ENCODE measurements at regions not wholly inside any gene's neighbourhood (a gene's known extent, or its start where the extent isn't known, plus 50 kb on each side); places are given as distances from the start of the nearest gene placed in this dataset.

DNA sequence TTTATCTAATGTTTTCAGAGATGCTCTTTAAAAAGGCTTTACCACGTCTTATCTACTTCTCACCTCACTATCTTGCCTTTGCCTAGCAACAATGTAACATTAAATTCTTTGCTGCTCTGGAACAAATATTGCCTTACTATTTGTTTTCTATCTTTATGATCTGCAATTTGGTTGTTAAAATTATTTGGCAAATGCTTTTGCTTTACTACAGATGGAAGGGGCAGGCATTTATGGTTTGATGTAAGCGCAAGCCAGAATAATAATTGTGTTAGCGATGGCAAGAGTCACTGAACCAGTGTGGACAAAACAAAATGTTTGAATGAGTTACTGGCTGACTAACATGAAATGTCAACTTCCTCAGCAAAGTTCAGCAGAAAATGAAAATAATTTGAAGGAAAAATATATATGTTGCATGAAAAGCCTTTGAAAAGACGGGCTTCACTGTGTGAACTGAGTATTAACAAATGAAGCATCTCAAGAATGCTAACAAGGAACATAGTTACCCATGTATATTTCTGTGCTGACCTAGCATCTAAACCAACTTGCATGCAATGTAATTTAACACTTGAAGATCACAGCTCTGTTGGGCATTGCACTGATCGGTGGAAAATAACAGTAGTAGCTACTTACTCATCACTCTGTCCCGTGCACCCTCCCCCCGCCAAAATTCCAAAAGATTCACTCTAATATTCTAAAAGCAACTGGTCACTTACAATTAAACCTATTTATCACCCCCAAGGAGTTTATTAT lies 454.0 kb upstream of the ARHGEF26 start:
- H3K27ac ChIP-seq, result no peak overlapping the region
- TF ChIP-seq POLR2AphosphoS5 (IDR thresholded peaks at IDR 0.05) (no peak), POLR2A (IDR thresholded peaks at IDR 0.05) (no peak)
- TF ChIP-seq, protein P1, sequence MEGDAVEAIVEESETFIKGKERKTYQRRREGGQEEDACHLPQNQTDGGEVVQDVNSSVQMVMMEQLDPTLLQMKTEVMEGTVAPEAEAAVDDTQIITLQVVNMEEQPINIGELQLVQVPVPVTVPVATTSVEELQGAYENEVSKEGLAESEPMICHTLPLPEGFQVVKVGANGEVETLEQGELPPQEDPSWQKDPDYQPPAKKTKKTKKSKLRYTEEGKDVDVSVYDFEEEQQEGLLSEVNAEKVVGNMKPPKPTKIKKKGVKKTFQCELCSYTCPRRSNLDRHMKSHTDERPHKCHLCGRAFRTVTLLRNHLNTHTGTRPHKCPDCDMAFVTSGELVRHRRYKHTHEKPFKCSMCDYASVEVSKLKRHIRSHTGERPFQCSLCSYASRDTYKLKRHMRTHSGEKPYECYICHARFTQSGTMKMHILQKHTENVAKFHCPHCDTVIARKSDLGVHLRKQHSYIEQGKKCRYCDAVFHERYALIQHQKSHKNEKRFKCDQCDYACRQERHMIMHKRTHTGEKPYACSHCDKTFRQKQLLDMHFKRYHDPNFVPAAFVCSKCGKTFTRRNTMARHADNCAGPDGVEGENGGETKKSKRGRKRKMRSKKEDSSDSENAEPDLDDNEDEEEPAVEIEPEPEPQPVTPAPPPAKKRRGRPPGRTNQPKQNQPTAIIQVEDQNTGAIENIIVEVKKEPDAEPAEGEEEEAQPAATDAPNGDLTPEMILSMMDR (IDR thresholded peaks at IDR 0.05 in 8 of 11, conservative IDR thresholded peaks at IDR 0.05 in 3 of 11), result no peak
- H3K36me3 ChIP-seq, result no peaks in the 10 kb centered on the region
- H3K27me3 ChIP-seq (replicated peaks in 1 of 7), result no peaks in the 10 kb centered on the region
- intact Hi-C loops (cut with DNase I; ENCODE audit: low total_unique reads), result no loop called here
- H3K9me3 ChIP-seq, result no peaks in the 10 kb centered on the region
- no peaks in the 10 kb centered on the region for H3K4me1 ChIP-seq
- no peak overlapping the region for H3K4me3 ChIP-seq
- DNase-seq, result no peak
- 87 to 93% (median 92%) methylated on average over 7 of the region's 7 CpGs for WGBS, 5 donors

DNA sequence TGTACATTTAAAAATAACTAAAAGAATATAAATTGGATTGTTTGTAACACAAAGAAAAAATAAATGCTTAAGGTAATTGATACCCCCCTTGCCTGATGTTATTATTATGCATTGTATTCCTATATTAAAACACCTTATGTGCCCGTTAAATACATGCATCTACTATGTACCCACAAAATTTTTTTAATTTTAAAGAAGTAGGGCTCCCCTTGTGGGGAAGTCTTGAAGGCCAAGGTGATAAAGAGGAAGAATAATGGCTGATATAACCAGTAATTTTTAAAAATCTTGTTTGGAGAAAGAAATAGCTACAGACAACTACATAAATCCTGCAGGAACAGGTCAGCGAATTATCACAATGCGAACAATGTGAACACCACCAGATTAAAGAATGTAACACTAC lies 451.7 kb upstream of the ARHGEF26 start:
- Histone ChIP-seq H3K36me3 (no peaks in the 10 kb centered on the region), H3K4me1 (no peaks in the 10 kb centered on the region)
- 76 to 94% (median 93%) methylated on average over 3 of the region's 3 CpGs for WGBS, 5 donors

DNA sequence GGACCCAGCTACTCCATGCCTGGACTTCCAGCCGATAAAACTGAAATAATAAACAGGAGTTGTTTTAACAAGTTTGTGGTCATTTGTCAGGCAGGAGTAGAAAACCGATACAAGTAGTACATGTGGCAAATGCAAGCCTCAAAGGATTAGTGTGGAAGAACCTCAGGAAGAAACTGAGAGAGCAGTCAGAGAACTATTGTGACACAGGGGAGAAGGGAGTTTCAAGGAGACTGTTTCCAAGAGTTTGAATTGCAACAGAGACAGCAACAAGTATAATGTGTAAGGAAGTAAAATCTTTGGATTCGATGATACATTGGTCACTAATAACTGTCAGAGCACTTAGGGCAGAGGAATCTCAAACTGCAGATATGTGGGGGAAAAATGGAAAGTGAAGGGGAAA lies 450.6 kb upstream of the ARHGEF26 start:
- TF ChIP-seq, protein P1 (IDR thresholded peaks at IDR 0.05 in 8 of 11, conservative IDR thresholded peaks at IDR 0.05 in 3 of 11), result no peak
- TF ChIP-seq POLR2AphosphoS5 (IDR thresholded peaks at IDR 0.05) (no peak), POLR2A (IDR thresholded peaks at IDR 0.05) (no peak)
- intact Hi-C loops (cut with DNase I; ENCODE audit: low total_unique reads), result no loop called here
- no peak for DNase-seq
- H3K27ac ChIP-seq, result no peak overlapping the region
- no peaks in the 10 kb centered on the region for H3K27me3 ChIP-seq (replicated peaks in 1 of 7)
- WGBS, 5 donors, result 58 to 87% (median 79%) methylated on average over 3 of the region's 3 CpGs
- H3K4me1 ChIP-seq, result no peaks in the 10 kb centered on the region
- no peak overlapping the region for H3K4me3 ChIP-seq
- H3K36me3 ChIP-seq, result no peaks in the 10 kb centered on the region
- no peaks in the 10 kb centered on the region for H3K9me3 ChIP-seq

More for the DNA sequence above, 451.7 kb upstream of the ARHGEF26 start:
- TF ChIP-seq POLR2A (IDR thresholded peaks at IDR 0.05) (no peak), POLR2AphosphoS5 (IDR thresholded peaks at IDR 0.05) (no peak)
- TF ChIP-seq, protein P1 (IDR thresholded peaks at IDR 0.05 in 8 of 11, conservative IDR thresholded peaks at IDR 0.05 in 3 of 11), result no peak
- Histone ChIP-seq H3K27ac (no peak overlapping the region), H3K27me3 (replicated peaks in 1 of 7) (no peaks in the 10 kb centered on the region), H3K4me3 (no peak overlapping the region), H3K9me3 (no peaks in the 10 kb centered on the region)
- intact Hi-C loops (cut with DNase I; ENCODE audit: low total_unique reads), result no loop called here
- DNase-seq, result no peak

DNA sequence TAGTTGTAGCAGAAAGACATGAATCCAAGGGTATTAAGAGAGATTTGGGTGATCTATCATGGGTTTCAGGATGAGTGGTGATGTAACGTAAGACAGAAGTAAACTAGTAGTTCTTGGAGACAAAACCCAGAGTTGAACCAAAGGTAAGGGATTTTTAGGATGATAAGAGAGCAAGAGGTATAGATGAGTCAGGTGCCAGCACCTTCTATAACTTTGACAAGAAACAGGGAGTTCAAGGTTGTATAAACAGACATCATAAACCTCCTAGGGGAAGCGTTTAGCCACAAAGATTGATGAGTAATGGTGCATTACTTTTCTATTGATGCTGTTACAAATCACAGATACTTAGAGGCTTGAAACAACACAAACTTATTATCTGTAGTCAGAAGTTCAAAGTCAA lies 447.3 kb upstream of the ARHGEF26 start:
- intact Hi-C loops (cut with DNase I; ENCODE audit: low total_unique reads), result no loop called here
- Histone ChIP-seq H3K4me3 (no peak overlapping the region), H3K27ac (no peak overlapping the region), H3K27me3 (replicated peaks in 1 of 7) (no peaks in the 10 kb centered on the region), H3K4me1 (no peaks in the 10 kb centered on the region), H3K9me3 (no peaks in the 10 kb centered on the region), H3K36me3 (no peaks in the 10 kb centered on the region)
- TF ChIP-seq POLR2AphosphoS5 (IDR thresholded peaks at IDR 0.05) (no peak), POLR2A (IDR thresholded peaks at IDR 0.05) (no peak)
- TF ChIP-seq, protein P1 (IDR thresholded peaks at IDR 0.05 in 8 of 11, conservative IDR thresholded peaks at IDR 0.05 in 3 of 11), result no peak
- WGBS, 5 donors, result 70 to 92% (median 76%) methylated on average over 2 of the region's 2 CpGs
- DNase-seq, result no peak

Measured in spleen (tissue), 11 donors.